Left ventricle myocardium inferior (tissue), 1 donor: ENCODE measurements at regions not wholly inside any gene's neighbourhood (a gene's known extent, or its start where the extent isn't known, plus 50 kb on each side); places are given as distances from the start of the nearest gene placed in this dataset.
A peak's percentile ranks its signal among the peaks of the same experiment; 100 is the strongest.

Experiments
- DNase-seq: peaks from one replicate; pipeline ENCODE4 v3.0.0-alpha.2; 2020
- H3K27ac ChIP-seq: fragments of 200-600 bp; replicated peaks from 2 replicates; pipeline ENCODE4 v1.8.0; 2021
- H3K27me3 ChIP-seq: fragments of 200-600 bp; 2 replicates; pipeline ENCODE4 v1.8.0; 2021; ENCODE audit warnings: low read depth
- H3K36me3 ChIP-seq: fragments of 200-600 bp; 2 replicates; pipeline ENCODE4 v1.8.0; 2021
- H3K4me1 ChIP-seq: fragments of 200-600 bp; 2 replicates; pipeline ENCODE4 v1.8.0; 2021
- H3K4me3 ChIP-seq: fragments of 200-600 bp; 2 replicates; pipeline ENCODE4 v1.8.0; 2021; ENCODE audit warnings: mild to moderate bottlenecking, moderate library complexity
- H3K9me3 ChIP-seq: fragments of 200-600 bp; replicated peaks from 2 replicates; pipeline ENCODE4 v1.8.0; 2021
- CTCF ChIP-seq: fragments of 200-600 bp; IDR thresholded peaks from 2 replicates; pipeline ENCODE4 v1.8.0; 2021; ENCODE audit warnings: antibody characterized with exemption, mild to moderate bottlenecking, borderline replicate concordance
- intact Hi-C: fragments of 100-400 bp; cut with micrococcal nuclease; formaldehyde crosslinking; loops from one replicate; pipeline ENCODE4 v1.11.0; 2022
- donor health status: DM: no; HTN: yes; CAD: no; lungs with severe emphysema.

GRCh38 chr10:31095677-31096560, 64.3 kb upstream of the ZNF438 start:
- no peak overlapping the region for H3K27ac ChIP-seq
- H3K27me3 ChIP-seq, result no peaks in the 10 kb centered on the region
- TF ChIP-seq CTCF, result no peak
- no peaks in the 10 kb centered on the region for H3K36me3 ChIP-seq
- no peak overlapping the region for H3K4me3 ChIP-seq
- H3K9me3 ChIP-seq, result no peaks in the 10 kb centered on the region
- intact Hi-C loops, result no loop called here
- H3K4me1 ChIP-seq, result no peaks in the 10 kb centered on the region
- no peak for DNase-seq

- peak overlapping the region; percentile 60 for H3K27ac ChIP-seq
These were observed 66.4 kb upstream of the ZNF438 start for GRCh38 chr10:31098046-31098445.

GRCh38 chr10:31099094-31099493, 67.4 kb upstream of the ZNF438 start:
- intact Hi-C loops, result no loop called here
- DNase-seq, result no peak
- H3K4me1 ChIP-seq, result no peaks in the 10 kb centered on the region
- H3K27ac ChIP-seq, result no peak overlapping the region
- TF ChIP-seq CTCF, result no peak
- no peak overlapping the region for H3K4me3 ChIP-seq
- H3K36me3 ChIP-seq, result no peaks in the 10 kb centered on the region
- H3K9me3 ChIP-seq, result no peaks in the 10 kb centered on the region
- no peaks in the 10 kb centered on the region for H3K27me3 ChIP-seq

More at GRCh38 chr10:31098046-31098445, 66.4 kb upstream of the ZNF438 start:
- Histone ChIP-seq H3K27me3 (no peaks in the 10 kb centered on the region), H3K4me3 (no peak overlapping the region), H3K36me3 (no peaks in the 10 kb centered on the region), H3K9me3 (no peaks in the 10 kb centered on the region), H3K4me1 (no peaks in the 10 kb centered on the region)
- no peak for DNase-seq
- intact Hi-C loops, result no loop called here
- no peak for TF ChIP-seq CTCF

DNA sequence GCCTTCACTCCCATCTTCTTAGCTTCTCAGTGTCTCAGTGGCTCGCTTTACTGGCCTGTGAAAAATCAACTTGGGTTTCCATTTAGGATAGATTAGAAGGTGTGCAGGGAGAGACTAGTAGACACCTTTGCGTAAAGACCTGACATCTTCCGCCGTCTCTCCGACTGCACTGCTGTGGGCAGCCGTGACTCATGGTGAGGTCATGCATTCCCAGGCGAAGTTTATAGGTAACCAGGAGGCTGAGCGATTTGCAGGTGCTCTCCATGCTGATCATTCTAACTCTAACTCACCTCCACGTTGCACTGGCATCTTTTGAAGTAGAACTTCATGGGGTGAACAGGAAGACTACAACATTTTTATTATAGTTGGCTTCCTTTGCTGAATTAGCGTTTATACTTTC, 68.0 kb upstream of the ZNF438 start:
- Histone ChIP-seq H3K4me1 (no peaks in the 10 kb centered on the region), H3K27ac (no peak overlapping the region), H3K27me3 (no peaks in the 10 kb centered on the region), H3K4me3 (no peak overlapping the region), H3K36me3 (no peaks in the 10 kb centered on the region), H3K9me3 (no peaks in the 10 kb centered on the region)
- DNase-seq, result no peak
- TF ChIP-seq CTCF, result no peak
- intact Hi-C loops, result no loop called here

DNA sequence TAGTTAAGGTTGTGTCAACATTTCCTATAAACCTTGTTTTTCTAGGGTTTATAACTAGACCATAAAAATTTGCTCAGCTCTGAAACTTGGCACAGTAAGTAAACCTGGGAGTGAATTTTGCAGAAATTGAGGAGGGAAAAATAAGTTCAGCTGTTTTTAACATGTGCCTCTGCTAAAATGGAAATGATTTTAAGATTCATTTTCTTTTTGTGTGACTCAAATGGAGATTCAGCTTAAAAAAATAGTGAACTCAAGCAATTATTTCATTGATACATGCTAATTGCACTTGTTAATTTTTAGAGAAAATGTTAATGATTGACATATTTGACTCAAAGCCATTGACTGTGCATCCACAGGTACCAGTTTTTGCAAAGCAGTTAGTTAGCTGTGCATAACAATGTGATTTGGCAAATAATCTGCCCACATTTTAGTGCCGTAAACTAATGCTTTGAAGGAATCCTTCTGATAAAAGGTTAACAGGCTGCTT, 68.5 kb upstream of the ZNF438 start:
- H3K9me3 ChIP-seq, result no peaks in the 10 kb centered on the region
- H3K4me3 ChIP-seq, result no peak overlapping the region
- no peak overlapping the region for H3K27ac ChIP-seq
- no peak for TF ChIP-seq CTCF
- no peaks in the 10 kb centered on the region for H3K4me1 ChIP-seq
- no peaks in the 10 kb centered on the region for H3K36me3 ChIP-seq
- H3K27me3 ChIP-seq, result no peaks in the 10 kb centered on the region
- intact Hi-C loops, result no loop called here
- DNase-seq, result no peak
